ENCODE measurements at regions not wholly inside any gene's neighbourhood (a gene's known extent, or its start where the extent isn't known, plus 50 kb on each side); places are given as distances from the start of the nearest gene placed in this dataset.
"Not testable (repeated sequence)": the region's sequence is repeated elsewhere in the genome, so short reads cannot be mapped to it uniquely, and the experiment has no call there.

- FAIRE-seq; H3K79me1 ChIP-seq (ENCODE audit: low read depth, low read length); H4K8ac ChIP-seq (ENCODE audit: extremely low read depth, insufficient read depth, low read length); H3K4me1 ChIP-seq (replicated peaks in 1 of 4; ENCODE audit: control insufficient read depth in 3 of 4, insufficient read depth in 4 of 4, low read length in 3 of 4); H2BK20ac ChIP-seq (ENCODE audit: low read length); H3K4me2 ChIP-seq (ENCODE audit: insufficient read depth in 1 of 2, low read depth in 2 of 2, low read length in 2 of 2); H4K20me1 ChIP-seq (replicated peaks in 1 of 2; ENCODE audit: control insufficient read depth in 1 of 2, insufficient read depth in 2 of 2, low read length in 2 of 2); H2BK120ac ChIP-seq (replicated peaks; ENCODE audit: low read depth, low read length); H3K14ac ChIP-seq (ENCODE audit: insufficient read length); H3K27ac ChIP-seq (ENCODE audit: low read depth, low read length); H2AK5ac ChIP-seq (ENCODE audit: low read depth, low read length); H3K36me3 ChIP-seq (ENCODE audit: control insufficient read depth in 2 of 4, insufficient read depth in 4 of 4, low read length in 3 of 4); H3K27me3 ChIP-seq (replicated peaks in 1 of 4; ENCODE audit: control insufficient read depth in 3 of 4, extremely low read depth in 1 of 4, insufficient read depth in 3 of 4, low read length in 3 of 4); H2AFZ ChIP-seq (ENCODE audit: low read length); H2BK15ac ChIP-seq (ENCODE audit: low read length); H4K91ac ChIP-seq (replicated peaks; ENCODE audit: insufficient read length, low read length); H2BK12ac ChIP-seq (ENCODE audit: low read depth, low read length); H4K5ac ChIP-seq (ENCODE audit: insufficient read length, low read depth, low read length); H3K18ac ChIP-seq (ENCODE audit: extremely low read depth, low read length); H3K23ac ChIP-seq (ENCODE audit: insufficient read length); H2BK5ac ChIP-seq (ENCODE audit: low read depth, low read length); H3K79me2 ChIP-seq (ENCODE audit: control insufficient read depth in 1 of 2, insufficient read depth in 2 of 2, low read length in 2 of 2); H3K4ac ChIP-seq (replicated peaks; ENCODE audit: insufficient read length, low read depth, low read length); H3K9me3 ChIP-seq (ENCODE audit: insufficient read depth in 2 of 2, low read depth in 1 of 2, low read length in 1 of 2); DNase-seq (ENCODE audit: low read depth in 1 of 2, low spot score in 2 of 2); H3K23me2 ChIP-seq (ENCODE audit: low read depth, low read length); H3K56ac ChIP-seq (replicated peaks; ENCODE audit: insufficient read length, low read depth, low read length); POLR2A ChIA-PET (ENCODE audit: partially characterized antibody); H3K4me3 ChIP-seq (ENCODE audit: extremely low read depth in 1 of 4, insufficient read depth in 2 of 4, low read depth in 3 of 4, low read length in 4 of 4); H3K9ac ChIP-seq (replicated peaks in 1 of 4; ENCODE audit: extremely low read depth in 1 of 4, low read depth in 3 of 4, low read length in 3 of 4): not testable (repeated sequence)
- WGBS, 2 experiments (ENCODE audit: extremely low coverage in 1 of 2, insufficient coverage in 1 of 2, insufficient read length in 1 of 2, insufficient replicate concordance in 2 of 2, low coverage in 1 of 2, low lambda C conversion rate in 2 of 2, missing lambda C conversion rate in 1 of 2): 79% methylated on average over 12 of the region's 12 CpGs; no CpG with 5 or more reads in 1 of the 2 experiments
- CTCF ChIA-PET (ENCODE audit: partially characterized antibody): interaction anchor here (0.6 kb wide), 1 partner anchor 147 kb away, joined by 3 read pairs; no protein-coding TSS in a partner anchor
Measured at GRCh38 chr11:3576066-3576604, 65.7 kb downstream of the ART5 start.

- H4K91ac ChIP-seq (replicated peaks; ENCODE audit: insufficient read length, low read length); H3K4me3 ChIP-seq (ENCODE audit: extremely low read depth in 1 of 4, insufficient read depth in 2 of 4, low read depth in 3 of 4, low read length in 4 of 4); H3K9me3 ChIP-seq (ENCODE audit: insufficient read depth in 2 of 2, low read depth in 1 of 2, low read length in 1 of 2); H2BK15ac ChIP-seq (ENCODE audit: low read length); H3K79me2 ChIP-seq (ENCODE audit: control insufficient read depth in 1 of 2, insufficient read depth in 2 of 2, low read length in 2 of 2); DNase-seq (ENCODE audit: low read depth in 1 of 2, low spot score in 2 of 2); H3K36me3 ChIP-seq (ENCODE audit: control insufficient read depth in 2 of 4, insufficient read depth in 4 of 4, low read length in 3 of 4); H3K23ac ChIP-seq (ENCODE audit: insufficient read length); H3K4me2 ChIP-seq (ENCODE audit: insufficient read depth in 1 of 2, low read depth in 2 of 2, low read length in 2 of 2); FAIRE-seq; H4K20me1 ChIP-seq (replicated peaks in 1 of 2; ENCODE audit: control insufficient read depth in 1 of 2, insufficient read depth in 2 of 2, low read length in 2 of 2); H3K23me2 ChIP-seq (ENCODE audit: low read depth, low read length); H3K14ac ChIP-seq (ENCODE audit: insufficient read length); H3K4ac ChIP-seq (replicated peaks; ENCODE audit: insufficient read length, low read depth, low read length); H2BK120ac ChIP-seq (replicated peaks; ENCODE audit: low read depth, low read length); H3K27me3 ChIP-seq (replicated peaks in 1 of 4; ENCODE audit: control insufficient read depth in 3 of 4, extremely low read depth in 1 of 4, insufficient read depth in 3 of 4, low read length in 3 of 4); H2AK5ac ChIP-seq (ENCODE audit: low read depth, low read length); H2AFZ ChIP-seq (ENCODE audit: low read length); H4K8ac ChIP-seq (ENCODE audit: extremely low read depth, insufficient read depth, low read length); H3K18ac ChIP-seq (ENCODE audit: extremely low read depth, low read length); H3K9ac ChIP-seq (replicated peaks in 1 of 4; ENCODE audit: extremely low read depth in 1 of 4, low read depth in 3 of 4, low read length in 3 of 4); H3K79me1 ChIP-seq (ENCODE audit: low read depth, low read length); H3K56ac ChIP-seq (replicated peaks; ENCODE audit: insufficient read length, low read depth, low read length); H2BK20ac ChIP-seq (ENCODE audit: low read length); H2BK12ac ChIP-seq (ENCODE audit: low read depth, low read length); H4K5ac ChIP-seq (ENCODE audit: insufficient read length, low read depth, low read length); H3K4me1 ChIP-seq (replicated peaks in 1 of 4; ENCODE audit: control insufficient read depth in 3 of 4, insufficient read depth in 4 of 4, low read length in 3 of 4); H2BK5ac ChIP-seq (ENCODE audit: low read depth, low read length); H3K27ac ChIP-seq (ENCODE audit: low read depth, low read length): not testable (repeated sequence)
- CTCF ChIA-PET (ENCODE audit: partially characterized antibody): interaction anchor here (1.9 kb wide), 1 partner anchor 96 kb away, joined by 8 read pairs; no protein-coding TSS in a partner anchor
- 93% methylated on average over 7 of the region's 7 CpGs; no CpG with 5 or more reads in 1 of the 2 experiments for WGBS, 2 experiments (ENCODE audit: extremely low coverage in 1 of 2, insufficient coverage in 1 of 2, insufficient read length in 1 of 2, insufficient replicate concordance in 2 of 2, low coverage in 1 of 2, low lambda C conversion rate in 2 of 2, missing lambda C conversion rate in 1 of 2)
- POLR2A ChIA-PET (ENCODE audit: partially characterized antibody): interaction anchor here (0.6 kb wide), 1 partner anchor 1014 kb away, joined by 3 read pairs; no protein-coding TSS in a partner anchor
Measured at GRCh38 chr11:3572976-3573647, 68.7 kb downstream of the ART5 start.

Data from H1 (cell line).